DMS153 treated with DMSO at 0.1 percent for 48 hours (cell line): ENCODE measurements at regions not wholly inside any gene's neighbourhood (a gene's known extent, or its start where the extent isn't known, plus 50 kb on each side); places are given as distances from the start of the nearest gene placed in this dataset.
"Not testable (repeated sequence)": the region's sequence is repeated elsewhere in the genome, so short reads cannot be mapped to it uniquely, and the experiment has no call there.

Experiments
- DNase-seq: peaks from one replicate; lab custom pipeline; 2025; ENCODE audit not compliant: unreplicated experiment; lab: John Stamatoyannopoulos, UW

DNA sequence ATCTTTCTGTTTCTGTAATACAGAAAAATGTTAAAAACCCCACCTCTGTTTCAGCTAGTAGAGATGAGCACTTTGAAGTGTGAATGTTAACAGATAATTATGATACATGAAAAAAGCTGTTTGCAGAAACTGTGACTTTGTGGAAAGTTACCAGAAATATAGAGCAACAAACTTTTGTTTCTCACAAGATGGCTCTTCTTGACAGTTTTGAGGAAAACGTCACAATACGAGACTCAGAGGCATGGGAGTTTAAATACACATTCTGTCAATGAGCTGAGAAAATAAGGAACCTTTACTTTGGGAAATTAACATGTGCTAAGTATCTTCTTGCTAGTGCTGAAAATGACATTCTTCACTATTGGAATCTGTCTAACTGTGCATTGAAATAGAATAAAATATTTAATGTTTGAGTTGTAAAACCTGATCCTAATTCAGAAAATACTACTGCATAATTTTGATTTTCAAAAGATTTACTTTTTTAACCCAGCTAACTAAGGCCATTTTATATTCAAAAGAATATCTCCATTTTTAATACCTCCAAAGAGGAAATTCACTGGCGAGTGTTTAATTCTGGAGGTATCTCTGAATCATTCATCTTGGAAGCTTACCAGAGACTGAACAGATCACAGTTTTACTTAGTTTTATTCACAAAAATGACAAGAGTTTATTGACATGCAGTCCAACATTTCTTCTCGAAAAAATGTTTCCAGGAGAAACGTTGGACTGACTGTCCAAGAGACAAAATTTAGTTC lies 308.9 kb upstream of the LRFN5 start:
- no peak for DNase-seq

DNA sequence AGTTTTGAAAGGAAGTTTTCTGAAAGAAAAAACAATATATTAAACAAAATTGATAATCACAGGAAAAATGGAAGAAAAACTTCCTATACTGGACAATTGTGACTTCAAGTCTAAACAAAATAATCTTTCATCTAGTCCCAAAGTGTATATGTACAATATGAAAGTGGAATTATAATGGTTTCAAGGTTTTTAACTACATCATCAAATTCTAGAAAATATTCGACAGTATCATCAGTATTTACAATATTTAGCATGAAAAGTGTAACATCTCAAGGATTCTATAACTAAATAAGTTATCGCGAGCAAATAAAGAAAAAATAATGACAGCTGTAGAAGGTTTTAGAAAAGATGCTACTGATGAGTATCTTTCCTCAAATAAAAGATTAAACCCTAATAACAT lies 310.9 kb upstream of the LRFN5 start:
- DNase-seq, result no peak

DNA sequence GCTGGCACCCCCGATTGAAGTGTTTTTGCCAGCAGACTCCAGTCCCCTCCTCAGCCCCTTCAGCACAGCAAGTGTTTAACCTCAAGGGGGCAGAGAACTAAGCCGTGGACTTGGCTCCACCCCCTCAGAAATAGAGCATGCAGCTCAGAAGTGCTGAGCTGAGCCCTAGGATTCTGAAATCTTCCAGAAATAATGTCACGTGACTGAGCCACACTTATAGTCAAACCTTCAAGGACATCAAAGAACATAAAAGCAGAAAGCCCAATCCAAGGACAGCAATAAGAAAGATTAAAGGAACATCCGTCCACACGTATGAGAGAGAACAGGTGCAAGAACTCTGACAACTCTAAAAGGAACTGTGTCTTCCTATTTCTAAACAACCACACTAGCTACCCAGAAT lies 317.7 kb upstream of the LRFN5 start:
- no peak for DNase-seq

DNA sequence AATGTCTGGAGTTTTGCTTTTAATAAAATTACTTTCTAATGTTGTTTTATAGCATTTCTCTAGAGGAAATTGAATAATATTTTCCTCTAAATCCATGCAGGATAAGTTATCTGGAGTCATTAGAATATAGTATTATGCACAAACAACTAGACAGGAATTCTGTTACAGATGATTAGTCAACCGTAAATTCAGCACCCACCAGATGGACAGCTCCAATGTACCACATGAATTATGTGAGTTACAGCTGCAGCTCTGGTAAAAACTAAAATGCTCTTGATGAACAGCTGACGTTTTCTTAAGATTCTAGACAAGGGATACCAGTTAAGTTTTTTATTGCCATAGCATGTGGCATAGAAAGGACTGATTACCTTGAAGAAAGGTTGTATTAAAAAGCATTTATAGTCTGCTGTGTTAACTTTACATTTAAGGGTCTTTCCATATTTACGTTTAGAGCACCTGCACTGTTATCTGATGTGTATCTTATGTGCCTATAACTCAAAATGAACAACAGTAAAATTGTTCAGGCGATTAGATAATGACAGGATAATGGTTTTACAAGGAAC lies 321.4 kb upstream of the LRFN5 start:
- peak; percentile 21 for DNase-seq

DNA sequence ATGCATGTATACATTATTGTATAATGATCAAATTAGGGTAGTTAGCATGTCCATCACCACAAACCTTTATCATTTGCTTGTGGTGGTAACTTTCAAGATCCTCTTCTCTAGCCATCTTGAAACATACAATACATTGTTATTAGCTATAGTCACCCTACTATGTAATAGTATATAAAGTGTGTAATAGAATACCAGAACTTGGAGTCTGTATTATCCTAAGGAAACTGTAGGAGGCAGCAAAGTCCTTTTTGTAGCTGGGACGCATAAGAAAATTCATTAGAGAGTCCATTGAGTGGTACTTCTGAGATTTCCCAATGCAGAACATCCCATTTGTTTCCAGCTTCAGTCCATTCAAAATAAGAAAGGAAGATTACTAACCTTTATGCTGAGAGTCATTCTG lies 325.9 kb upstream of the LRFN5 start:
- DNase-seq, result peak; percentile 10

DNA sequence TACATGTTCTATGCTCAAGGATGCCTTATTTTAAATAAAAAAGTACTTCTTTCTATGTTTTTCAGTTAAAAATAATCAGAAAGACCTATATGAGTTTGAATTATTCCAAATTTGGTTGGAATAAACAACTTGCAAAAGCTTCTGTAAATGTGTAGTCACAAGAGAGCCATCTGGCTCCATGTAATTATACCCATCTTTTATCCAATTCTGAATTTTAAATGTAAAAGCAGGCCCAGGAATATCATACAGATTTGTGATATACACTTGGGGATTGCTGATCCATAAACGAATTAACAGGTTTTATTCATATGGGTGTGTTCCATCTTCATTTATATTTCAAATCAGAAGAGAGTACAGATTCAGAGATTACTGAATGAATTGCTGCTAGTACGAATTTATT lies 329.2 kb upstream of the LRFN5 start:
- DNase-seq, result no peak

DNA sequence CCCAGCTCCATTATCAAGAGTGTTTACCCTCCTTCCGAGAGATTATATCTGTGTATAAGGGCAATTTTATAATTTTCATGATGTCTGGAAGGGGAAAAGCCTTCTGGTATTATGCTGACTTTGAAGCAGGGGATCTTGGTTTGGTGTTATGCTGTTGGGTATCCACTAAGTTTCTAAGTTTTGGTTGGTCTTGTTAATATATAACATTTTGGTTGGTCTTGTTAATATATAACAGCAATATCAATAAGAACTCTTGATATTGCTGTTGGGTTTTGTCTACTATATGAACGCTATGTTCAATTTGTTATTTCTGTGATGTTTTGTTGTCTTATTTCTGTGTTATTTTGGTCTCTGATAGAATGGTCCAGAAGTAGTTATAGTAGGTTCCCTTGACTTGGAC lies 349.2 kb upstream of the LRFN5 start:
- no peak for DNase-seq

DNA sequence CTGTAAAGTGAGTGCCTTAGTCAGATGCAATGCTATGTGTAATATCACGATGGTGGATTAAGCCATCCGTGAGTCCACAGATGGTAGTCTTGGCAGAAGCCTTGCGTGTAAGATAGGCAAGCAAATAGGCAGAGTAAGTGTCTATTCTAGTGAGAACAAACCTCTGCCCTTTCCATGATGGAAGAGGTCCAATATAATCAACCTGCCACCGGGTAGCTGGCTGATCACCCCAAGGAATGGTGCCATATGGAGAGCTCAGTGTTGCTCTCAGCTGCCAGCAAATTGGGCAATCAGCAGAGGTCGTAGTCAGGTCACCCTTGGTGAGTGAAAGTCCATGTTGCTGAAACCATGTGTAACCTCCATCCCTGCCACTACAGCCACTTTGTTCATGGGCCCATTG lies 371.2 kb upstream of the LRFN5 start:
- DNase-seq, result no peak

DNA sequence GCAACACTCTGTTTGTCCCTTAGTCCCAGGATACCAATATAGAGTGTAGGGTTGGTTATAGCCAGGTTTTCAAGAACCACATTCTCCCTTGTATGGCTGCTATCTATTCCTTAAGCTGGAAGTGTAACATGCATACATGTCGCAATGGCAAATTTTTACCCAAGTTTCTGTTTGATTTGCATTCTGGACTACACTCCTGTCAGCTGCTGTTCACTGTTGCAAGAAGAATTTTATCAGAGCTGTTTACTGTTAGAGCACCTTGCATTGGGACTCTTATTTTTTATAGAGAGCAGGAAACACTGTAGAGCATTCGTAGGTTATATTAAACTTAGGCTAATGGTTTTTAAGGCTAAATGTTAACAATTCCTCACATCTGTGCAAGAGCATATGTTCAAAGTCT lies 376.0 kb upstream of the LRFN5 start:
- DNase-seq, result no peak

DNA sequence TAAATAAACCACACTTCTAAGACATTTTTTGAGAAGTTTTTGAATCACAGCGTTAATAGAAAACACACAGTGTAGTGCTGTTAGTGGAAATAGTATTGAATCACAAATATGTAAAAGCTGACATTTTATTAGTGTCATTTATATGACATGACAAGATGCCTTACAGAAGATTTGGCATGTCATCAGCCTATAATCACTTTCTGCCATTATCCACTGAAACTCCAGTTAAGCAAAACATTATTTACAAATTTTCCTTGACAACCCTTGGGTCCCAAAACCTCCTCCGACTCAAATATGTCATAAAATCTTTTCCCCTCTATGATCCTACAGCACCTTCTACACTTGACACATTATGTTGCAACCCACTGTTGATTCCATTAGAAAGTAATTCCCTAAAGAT lies 376.9 kb upstream of the LRFN5 start:
- no peak for DNase-seq

DNA sequence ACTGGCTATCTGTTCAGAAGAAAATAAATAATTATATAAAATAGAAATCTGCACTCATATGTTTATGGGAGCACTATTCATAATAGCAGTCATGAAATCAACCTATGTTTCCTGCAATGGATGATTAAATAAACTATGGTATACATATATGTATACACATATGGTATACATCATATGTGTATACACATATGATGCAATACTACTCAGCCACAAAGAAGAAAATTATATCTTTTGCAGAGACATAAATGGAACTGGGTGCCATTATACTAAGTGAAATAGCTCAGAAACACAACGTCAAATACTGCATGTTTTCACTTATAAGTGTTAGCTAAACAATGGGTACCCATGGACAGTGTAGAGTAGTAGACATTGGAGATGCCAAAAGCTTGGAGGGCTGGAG lies 381.2 kb upstream of the LRFN5 start:
- no peak for DNase-seq

DNA sequence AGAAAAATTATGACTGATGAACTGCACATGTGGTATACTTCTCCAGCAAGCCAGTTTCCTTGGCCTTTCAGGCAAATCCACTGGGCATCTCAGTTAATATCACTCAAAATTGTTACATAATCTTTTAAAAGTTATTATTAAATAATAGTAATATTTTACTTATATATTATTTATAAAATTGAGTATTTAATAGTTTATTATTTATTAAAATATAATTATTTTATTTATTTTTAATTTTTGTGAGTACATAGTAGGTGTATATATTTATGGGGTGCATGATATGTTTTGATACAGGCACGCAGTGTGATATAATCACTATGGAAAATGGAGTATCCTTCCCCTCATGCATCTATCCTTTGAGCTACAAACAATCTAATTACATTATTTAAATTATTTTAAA lies 384.1 kb upstream of the LRFN5 start:
- no peak for DNase-seq

DNA sequence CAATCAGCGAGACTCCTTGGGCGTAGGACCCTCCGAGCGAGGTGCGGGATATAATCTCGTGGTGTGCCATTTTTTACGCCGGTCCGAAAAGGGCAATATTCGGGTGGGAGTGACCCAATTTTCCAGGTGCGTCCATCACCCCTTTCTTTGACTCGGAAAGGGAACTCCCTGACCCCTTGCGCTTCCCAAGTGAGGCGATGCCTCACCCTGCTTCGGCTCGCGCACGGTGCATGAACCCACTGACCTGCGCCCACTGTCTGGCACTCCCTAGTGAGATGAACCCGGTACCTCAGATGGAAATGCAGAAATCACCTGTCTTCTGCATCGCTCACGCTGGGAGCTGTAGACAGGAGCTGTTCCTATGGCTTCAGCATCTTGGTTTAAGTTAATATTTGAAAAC lies 391.7 kb upstream of the LRFN5 start:
- DNase-seq, result not testable (repeated sequence)

DNA sequence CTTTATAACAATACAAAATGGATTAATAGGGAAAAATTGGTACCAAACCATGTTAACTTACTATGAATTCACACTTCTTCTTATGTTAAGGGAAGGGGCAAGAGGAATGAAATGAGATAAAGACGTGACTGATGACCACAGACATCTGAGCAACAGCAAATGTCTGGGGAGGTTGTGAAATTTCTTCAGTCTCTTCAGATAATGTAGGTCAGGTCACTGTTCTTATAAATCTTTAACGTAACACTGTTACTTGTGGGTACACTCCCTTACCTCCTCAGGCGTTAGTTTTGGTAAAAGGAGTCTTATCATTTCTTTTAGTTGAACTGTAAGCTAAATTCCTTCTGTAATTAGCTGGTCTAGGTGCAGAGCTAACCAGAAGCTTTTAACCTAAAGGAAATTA lies 405.0 kb upstream of the LRFN5 start:
- no peak for DNase-seq

DNA sequence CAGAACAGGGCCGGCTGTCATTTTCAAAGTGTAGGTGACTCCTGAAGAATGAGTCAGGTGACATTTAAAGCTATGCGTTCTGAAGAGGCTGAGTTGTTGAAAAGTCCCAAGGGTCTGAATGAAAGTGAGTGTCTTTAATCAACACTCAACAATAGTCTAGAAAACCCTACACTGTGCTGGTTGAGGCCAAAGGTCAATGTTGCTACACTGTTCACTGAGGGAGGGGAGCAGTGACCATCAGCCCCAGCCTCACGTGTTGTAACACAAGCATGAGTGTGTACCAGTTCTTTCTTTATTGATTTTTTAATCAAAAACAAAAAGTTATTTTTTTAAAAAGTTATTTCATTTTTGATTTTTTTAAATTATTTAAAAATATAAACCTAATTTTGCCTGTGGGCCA lies 418.8 kb upstream of the LRFN5 start:
- no peak for DNase-seq

DNA sequence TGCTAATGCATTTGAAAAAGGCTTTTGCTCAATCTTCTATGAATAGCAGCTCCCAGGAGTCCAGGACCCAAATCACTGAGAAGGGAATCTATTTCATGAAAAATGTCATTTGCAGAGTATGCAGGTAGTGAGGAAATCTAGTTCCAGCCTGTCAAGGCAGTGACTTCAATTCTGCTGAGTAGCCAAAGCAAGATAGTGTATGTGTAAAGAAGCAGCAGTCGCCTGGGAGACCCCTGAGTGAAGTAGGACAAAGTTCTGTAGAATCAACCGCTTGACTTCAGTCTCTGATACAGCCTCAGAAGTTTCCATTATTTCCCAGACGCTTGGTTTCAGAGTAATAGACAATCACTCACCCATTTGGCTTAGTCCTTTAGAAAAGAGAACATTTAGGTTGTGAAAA lies 435.6 kb upstream of the LRFN5 start:
- DNase-seq, result no peak

DNA sequence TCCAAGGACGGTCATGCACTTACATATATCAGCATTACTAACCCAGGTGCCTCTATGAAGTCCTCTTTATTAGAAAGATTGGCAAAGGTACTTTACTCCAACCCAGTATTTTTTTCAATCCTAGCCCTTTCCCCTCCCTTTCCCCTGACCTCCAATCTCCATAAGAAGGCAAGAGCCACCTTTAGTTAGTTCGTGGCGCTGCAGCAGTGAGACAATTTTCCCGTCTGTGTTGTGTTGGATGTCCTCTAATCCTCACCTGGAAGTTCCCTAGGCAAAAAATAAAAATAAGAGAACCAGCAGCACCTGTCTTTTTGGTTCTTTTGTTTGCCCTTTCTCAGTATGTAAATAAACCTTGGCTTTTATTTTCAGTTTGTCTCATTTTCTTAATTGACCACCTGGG lies 439.6 kb upstream of the LRFN5 start:
- peak; percentile 46 for DNase-seq

DNA sequence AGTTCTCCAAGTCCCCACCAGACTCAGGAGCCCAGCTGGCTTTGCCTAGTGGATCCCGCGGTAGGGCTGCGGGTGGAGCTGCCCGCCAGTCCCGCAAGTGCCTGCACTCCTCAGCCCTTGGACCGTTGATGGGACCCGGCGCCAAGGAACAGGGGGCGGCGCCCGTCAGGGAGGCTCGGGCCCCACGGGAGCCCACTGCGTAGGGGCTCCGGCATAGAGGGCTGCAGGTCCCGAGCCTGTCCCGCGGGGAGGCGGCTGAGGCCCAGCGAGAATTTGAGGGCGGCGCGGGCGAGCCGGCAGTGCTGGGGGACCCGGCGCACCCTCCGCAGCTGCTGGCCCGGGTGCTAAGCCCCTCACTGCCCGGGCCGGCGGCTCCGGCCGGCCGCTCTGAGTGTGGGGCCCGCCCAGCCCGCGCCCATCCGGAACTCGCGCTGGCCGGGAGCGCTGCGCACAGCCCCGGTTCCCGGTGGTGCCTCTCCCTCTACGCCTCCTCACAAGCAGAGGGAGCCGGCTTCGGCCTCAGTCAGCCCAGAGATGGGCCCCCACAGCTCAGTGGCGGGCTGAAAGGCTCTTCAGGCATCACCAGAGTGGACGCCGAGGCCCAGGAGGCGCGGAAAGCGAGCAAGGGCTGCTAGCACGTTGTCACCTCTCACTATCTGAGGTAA lies 452.4 kb upstream of the LRFN5 start:
- no peak for DNase-seq

DNA sequence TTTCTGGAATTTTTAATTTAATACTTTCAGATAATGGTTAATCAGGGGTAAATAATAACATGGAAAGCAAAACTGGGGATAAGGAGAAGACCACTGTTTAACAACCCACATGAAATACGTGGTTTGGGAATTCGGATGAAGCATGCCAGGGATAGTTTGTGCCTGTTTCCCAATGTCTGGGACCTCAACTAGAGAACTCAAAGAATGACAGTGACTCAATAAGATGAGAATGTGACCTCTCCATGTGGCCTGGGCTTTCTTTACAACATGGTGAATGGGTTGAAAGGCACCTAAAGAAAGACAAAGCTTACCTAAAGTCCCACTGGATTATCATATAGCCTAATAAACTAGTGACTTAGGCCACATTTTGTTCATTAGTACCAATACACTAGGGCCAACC lies 460.3 kb upstream of the LRFN5 start:
- no peak for DNase-seq

DNA sequence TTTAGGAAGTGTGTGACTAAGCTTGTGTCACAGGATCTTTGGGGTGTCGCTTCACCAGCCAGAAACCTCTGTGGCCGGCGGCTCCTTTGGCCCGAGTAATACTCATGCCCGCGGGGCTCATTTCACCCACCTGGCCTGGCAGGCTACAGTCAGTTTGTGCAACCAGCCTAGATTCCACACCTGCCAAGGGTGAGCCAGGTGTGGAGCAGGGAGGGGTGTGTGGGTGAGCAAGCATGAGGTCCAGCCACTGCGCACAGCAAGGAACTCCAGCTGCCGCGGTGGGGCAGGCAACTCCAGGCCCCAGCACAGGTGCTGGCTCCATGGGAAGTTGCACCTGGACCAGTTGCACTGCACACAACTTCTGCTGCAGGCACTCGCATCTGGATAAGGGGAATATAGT lies 462.3 kb upstream of the LRFN5 start:
- DNase-seq, result no peak

DNA sequence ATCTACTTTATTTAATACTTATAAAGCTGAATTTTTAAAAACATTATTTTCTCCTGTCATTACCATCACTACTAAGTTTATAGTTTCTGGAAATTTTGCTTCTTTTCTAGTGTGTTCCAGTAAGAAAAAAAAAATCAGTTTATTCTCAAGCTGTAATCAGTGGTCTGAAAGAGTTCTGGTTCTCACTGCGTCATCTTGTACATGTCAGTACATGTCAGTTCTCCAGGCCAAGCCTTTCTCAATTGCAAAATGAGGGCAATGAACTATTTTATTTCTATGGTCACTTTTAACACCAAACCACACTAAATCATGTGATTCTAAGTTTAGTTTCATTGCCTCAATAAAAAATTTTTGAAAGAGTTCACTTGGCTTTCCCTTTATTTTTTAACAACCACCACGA lies 468.9 kb upstream of the LRFN5 start:
- DNase-seq, result no peak

DNA sequence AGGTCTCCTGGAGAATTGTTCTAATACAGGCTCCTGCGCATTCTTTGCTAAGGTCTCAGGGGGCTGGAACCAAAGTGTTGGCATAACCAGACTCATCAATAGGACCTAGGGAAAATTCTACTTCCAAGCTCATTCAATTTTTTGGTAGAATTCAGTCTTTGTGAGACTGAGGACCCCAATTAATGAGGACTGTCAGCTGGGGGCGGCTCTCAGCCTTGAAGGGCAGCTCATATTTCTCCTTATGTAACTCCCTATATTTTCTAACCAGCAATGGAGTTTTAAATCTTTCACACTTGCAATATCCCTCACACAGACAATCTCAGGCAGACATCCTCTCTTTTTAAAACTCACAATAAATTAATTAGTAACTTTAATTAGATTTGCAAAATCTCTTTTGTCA lies 476.4 kb upstream of the LRFN5 start:
- DNase-seq, result no peak

DNA sequence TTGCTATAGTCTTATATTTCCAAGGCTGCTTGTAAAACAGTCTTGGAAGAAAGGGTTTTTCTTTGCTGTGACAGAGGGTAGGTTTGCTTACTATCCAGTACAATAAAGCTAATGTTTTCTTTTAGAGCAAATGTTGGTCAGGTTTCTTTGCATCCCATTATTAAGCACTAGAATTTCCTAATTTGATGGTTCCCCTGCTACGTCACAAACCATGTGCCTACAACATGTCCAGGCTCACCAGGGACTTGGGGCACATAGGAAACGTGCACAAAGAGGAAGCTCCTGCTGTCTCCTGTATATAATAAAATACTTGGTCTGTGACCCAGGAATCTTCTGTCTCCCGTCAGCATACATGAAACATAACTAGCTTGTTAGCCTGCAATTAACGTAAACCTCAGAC lies 486.3 kb upstream of the LRFN5 start:
- DNase-seq, result no peak
